HG02938 (cell line): ENCODE measurements at regions not wholly inside any gene's neighbourhood (a gene's known extent, or its start where the extent isn't known, plus 50 kb on each side); places are given as distances from the start of the nearest gene placed in this dataset.

Experiments used
- ATAC-seq: cut with Tn5 transposase; IDR thresholded peaks from one replicate; pipeline ENCODE4 v1.9.1; 2021; ENCODE audit warnings: mild to moderate bottlenecking, moderate library complexity; ENCODE audit not compliant: unreplicated experiment

DNA sequence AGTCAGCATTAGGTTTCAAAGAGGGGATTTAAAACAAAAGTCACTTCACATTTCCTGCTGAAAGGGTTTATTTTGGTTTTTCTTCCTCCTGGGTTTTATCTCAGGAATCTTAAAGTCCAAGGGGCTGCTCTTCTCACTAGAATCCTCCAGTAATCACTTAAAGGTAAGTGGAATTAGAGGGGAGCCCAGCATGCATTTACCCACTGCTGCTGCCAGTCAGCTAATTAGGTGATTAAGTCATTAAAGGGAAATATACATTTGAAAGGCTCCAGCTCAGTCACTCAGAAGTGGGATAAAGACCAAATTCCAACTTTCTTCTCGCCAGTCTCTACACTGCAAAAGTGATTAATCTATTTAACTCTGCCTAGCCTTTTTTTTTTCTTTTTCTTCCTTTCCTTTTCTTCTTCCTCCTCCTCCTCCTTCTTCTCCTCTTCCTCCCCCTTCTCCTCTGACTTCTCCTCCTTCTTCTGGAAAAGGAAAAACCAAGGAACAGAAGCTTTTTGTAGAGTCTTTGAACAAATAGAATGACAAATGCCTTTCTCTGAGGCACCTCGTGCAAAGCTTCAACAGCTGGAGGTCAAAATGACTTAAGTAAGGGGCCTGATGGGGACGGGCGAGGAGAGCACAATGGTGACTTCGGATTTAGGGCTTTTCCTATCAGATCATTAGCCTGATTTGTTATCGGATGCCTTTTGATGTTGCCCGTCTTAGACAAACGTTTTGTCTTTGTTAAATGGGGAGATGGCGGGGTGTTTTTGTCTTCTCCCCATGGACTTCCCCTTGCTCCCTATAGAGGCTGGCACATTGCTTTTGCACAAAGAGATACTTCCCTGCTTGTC is 617.6 kb downstream of the IRX1 start:
- no peak for ATAC-seq

DNA sequence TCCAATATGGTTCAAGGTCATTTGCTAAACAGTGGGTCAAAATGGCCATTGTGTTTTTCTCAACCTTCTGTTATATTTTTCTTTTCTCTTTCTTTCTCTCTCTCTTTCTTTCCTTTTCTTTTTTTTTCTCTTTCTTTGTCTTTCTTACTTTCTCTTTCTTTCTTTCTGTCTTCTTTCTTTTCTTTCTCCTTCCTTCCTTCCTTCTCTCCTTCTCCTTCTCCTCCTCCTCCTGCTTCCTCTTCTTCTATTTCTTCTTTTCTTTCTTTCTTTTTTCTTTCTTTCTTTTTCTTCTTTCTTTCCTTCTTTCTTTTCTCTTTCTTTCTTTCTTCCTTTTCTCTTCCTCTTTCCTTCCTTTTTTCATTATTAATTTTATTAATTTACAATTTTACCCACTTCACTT is 619.5 kb downstream of the IRX1 start:
- ATAC-seq = no peak

DNA sequence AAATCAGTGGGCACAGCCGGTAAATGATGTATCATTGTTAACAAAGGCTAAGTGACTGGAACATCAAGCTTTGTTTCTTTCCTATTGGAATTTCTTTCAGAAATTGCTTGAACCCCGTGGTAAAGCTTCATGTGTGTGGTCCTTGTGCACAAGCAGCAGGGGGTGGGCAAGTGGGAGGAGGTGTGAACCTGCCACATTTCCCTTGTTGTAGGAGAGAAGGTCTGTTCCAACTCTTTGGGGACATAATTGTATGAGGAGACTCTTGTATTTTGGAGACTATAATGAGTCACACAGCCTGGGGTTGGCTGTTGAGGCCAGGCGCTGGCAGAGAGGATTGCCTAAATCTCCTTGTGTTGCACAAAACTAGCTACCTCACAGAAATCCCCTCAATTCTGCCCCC is 620.5 kb downstream of the IRX1 start:
- ATAC-seq = no peak

DNA sequence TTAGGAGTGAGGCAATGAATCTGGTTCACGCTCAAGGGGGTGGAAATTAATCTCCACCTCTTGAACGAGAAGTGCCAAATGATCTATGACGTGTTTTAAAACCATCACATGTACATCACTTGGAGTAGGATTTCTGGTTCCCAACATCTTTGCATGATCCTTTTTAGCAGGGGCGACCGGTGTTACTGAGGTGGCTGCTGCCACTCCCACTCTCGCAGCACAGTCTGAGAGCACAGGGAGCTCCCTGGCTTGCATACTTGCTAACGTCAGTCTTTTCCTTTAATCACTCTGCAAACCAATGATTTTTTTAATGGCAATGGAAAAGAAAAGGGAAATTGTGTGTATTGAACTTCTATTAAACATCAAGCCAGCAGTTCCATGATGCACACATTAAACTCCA is 624.4 kb downstream of the IRX1 start:
- no peak for ATAC-seq

DNA sequence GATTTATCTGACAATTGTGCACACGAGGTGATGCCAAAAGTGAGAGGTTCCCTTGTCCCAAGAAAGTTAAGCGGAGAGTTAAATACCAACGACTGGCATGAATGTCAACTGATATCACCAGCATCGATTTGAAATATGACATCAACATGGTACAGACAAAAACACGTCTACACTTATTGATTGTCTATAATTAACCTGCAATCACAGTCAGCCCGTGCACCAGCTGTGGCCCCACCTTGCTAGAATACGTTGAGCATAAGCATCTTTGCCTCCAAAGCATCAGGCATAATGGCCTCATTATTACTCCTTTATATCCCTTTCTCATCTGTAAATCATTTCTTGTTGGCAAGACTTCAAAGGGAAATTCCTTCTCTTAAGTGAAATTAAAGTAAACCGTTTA is 625.4 kb downstream of the IRX1 start:
- no peak for ATAC-seq

DNA sequence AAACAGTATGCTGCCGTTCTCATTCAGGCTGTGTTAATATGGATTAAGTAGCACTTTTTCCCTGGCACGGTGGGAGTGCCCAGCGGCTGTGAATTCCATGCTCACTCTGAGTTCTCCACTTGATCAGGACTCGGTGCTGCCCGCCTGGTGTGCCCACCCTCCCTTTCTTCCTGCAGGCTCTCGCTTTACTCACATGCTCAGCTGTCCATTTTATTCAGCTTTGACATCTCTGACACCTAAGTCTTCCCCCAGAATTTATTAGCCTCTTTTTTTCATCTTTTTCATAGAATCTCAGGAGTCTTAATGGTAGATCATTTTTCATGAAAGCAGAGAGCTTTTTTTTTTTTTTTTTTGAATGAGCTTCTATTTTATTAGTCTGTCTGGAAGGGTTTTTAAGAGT is 626.5 kb downstream of the IRX1 start:
- no peak for ATAC-seq

DNA sequence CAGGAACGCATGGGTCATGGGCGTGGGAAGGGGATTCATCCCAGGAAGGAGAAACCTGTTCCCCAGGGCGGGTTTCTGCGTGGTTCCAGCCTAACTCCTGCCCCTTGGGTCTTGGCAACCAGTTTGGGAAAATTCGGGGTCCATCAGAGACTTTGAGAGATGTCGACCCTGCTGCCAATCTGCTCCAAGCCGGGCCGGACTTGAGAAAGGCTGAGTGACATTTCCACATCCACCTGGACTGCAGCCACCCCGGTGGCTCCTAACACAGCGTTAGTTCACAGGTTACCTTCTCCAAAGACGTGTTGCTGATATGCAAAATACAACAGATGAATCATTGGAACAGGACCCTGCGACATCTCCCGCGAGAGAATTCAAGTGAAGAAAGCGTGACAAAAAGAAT is 627.2 kb downstream of the IRX1 start:
- ATAC-seq = no peak

DNA sequence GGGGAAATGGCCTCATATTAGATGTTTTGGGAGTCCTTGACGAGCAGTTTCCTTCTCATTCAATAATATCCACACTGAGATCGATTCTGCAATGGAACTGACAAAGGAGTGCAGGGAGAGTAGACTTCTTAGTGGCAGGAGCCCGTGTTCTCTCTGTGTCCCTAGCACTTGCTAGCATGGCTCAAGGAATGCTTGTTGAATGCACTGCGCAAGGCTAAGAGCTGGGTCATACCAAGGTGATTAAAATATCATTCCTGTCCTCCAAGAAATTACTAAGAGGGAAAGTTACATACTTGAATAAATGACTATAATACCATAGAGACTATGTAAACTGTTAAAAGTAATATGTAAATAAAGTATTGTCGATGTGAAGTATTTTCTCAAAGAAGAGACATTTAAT is 630.1 kb downstream of the IRX1 start:
- no peak for ATAC-seq

DNA sequence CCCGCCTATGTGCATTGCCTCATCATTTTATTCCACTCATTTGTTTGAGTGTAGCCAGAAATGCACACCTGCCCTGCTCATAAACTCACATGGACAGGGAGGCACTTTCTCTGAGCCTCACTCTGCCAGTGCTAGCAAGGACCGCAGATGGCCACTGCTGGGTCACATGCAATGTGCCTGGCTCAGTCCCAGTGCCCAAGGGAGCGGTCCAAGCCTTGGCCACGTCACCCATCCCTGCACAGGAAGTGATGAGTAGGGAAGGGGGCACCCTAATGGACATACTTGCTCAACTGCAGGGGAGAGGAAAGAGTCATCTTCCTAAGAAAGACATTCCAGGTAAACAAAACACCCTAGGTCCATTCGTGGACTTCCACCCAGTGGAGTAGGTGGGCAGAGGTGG is 630.9 kb downstream of the IRX1 start:
- no peak for ATAC-seq

DNA sequence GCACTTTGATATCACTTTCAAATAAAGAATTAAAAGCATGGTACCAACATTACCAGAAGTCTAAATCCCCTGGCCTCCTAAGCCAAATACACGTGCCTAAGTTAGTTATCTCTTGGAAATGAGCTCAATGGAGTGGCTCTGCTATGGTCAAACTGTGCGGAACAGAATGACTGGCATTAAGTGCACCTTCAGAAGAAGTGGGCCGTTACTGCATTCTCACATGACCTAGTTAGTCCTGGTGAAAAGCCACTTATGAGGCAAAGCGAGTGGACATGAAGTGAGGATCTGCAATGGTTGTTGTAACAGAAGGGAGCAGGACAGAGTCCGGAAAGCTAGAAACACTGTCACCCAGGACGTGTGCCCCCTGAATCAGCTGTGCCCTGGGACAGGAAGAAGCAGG is 633.1 kb downstream of the IRX1 start:
- no peak for ATAC-seq

DNA sequence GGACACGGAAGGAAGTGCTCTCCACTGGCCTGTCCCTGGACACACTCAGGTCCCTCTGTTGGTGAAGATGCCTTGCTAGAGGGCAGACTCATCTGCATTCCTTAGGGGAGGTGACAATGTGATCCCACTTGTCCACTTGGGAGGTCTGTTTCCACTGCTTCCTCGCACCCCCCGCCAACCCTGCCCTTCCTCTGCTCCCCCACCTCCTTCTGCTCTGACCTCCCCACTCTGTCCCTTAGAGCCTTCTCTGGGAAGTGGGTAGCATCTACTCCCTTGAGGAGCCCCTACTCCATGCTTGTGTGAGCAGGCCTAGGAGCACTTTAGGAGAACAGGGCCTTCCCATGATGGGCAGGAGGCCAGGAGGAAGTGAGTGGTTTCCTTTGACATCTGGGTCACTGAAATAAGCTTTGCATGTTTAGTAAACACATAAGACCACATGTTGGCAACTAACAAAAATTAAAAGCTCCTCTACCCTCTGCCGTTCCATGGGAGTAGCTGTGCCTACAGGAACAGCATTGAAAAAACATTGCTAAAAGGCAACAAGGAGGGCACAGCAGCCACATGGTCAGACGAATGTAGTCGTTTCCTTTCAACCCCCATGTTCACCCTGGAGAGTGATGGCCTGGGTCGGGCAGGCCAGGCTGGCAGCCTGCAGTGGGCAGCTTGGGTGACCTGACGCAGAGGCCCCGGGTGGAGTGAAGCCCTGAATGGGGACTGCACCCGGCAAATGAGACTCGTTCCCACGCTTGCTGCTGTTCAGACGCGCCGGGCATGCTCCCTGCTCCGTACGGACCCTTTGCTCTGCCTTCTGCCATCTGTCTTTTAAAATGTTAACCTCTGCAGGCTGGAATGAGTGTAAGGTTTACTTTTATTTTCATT is 634.0 kb downstream of the IRX1 start:
- no peak for ATAC-seq

DNA sequence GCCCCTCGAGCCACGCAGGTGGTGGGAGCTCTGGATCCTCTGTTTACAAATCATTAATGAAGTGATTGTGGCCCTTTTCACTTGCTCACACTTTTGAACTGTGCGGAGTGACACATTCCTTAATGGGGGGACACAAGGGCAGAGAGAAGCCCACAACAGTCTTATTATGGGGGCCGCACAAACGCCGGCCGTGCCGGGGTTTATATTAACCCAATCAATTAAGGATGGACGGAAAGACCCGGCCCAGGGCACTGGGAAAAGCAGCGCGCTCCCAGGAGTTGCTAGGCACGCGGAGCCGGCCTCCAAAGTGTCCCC is 634.8 kb downstream of the IRX1 start:
- no peak for ATAC-seq

DNA sequence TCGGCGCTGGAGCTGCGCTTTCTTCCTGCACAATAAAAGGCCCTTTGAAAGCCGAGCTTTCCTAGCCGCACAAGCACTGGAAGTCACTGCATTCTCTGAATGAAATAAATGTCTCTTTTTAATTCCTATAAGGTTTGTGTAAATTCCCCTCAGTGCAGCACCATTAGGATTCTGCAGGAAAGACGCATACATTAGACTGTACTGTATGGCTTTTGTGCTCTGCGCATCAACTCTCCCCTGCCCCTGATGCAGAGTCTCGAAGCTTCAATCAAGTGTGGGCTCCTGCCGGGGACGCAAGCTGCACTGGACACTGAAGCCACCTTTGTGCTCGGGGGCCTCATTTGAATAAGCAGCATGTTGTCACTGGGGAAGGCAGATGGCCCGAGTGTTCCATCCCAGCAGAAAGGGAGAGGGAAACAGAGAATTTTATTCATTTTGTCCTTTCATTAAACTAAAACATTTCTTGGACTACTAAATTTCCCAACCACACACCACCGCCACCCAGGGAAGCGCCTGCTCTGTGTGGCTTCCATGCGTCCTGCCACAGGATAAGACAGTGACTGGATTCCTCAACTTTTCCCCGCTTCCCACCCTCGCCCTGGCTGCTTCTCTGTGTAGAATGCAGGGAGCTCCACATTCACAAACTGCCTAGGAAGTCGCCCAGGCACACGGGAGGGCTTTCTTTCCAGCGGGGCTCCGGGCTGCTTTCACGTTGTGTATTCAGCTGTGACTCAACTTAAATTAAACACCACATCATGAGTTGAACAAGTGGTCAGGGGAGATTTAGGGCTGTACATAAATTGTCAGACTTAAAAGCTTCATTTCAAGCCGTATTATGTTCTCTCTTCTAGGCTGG is 635.4 kb downstream of the IRX1 start:
- ATAC-seq = no peak

DNA sequence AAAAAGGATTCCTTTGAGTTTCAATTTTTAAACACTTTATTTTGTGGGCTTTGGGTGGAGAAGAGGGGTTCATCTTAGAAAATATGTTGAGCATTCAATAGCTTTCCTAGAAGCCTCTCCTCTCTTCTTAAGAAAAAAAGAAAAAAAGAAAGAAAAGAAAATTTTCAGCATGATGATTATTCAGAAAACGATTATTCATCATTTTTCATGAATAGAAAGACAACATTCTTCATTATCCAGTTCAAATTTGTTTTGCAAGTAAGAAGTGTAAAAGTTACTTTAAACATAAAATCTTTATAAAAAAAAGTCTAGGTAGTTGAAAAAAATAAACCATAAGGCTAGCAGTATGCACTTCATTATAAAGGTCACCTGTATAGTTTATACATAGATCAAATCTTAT is 636.5 kb downstream of the IRX1 start:
- ATAC-seq = no peak

DNA sequence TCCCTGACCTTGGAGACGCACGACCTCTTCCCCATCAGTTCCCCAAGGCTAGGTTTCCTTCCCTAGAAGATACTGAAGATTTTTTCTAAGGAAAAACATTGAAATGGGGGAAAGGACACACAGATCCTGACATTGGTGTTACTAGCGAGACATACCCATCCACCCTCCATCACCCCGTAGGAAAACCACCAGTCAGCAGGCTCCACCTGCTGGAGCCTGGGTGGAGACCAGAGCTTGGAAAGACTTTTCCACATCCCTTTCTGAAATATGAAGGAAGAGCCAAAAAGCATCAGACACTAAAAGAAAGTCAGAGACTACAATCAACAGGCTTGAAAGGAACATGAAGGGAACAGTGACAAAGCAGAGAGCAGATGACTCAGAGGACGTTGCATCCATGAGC is 638.0 kb downstream of the IRX1 start:
- ATAC-seq = no peak

DNA sequence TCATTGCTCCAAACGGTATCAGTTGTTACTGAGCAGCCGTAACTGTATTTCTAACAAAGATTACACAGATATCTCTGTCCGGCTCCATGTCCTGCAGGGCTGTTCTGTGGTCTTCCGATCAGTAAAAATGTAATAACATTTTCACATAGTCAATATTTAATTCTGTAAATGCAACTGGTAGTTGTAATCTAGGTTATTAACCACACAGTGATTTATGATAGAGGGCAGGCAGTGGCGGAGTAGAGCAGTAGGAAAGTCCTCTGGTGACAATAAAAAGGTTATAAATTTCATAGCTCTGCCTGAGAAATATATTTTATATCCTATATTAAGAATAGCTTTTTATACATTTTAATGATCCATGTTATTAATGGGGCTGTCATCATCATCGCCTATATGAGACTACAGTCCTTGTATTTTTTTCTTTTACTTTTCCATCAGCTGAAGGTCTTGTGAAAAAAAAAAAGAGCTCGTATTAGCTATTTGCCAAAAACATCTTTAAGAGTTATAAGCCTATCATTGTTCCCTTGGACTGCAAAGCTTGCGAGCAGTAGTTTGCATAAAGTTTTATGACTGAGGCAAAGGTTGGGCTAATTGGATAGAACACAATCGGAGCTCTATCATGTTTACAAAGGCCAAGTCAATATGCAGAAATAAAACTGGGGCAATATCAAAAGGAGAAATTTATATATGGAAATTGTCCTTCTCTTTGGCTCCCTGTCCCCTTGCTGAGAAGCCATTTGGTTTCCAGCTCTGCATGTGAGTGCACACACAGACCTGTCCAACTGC is 648.0 kb downstream of the IRX1 start:
- ATAC-seq = no peak

DNA sequence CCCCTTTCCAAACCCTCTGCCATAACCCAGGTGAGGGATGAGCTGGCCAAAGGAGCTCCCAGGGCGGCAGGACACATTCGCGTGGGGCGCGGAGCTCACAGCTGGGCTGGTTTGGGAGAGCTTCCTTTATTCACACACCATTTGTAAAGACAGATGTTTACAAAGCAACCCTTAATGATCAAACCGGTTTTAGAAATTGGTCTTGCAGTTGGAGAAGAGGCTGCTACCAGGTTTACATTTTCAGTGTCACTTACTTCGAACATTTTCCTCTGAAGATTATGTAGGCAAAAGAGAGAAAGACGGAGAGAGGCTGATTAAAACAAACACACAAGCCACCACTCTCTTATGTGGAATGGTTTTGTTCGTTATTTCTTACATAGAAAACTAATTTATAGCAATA is 648.7 kb downstream of the IRX1 start:
- ATAC-seq = no peak

DNA sequence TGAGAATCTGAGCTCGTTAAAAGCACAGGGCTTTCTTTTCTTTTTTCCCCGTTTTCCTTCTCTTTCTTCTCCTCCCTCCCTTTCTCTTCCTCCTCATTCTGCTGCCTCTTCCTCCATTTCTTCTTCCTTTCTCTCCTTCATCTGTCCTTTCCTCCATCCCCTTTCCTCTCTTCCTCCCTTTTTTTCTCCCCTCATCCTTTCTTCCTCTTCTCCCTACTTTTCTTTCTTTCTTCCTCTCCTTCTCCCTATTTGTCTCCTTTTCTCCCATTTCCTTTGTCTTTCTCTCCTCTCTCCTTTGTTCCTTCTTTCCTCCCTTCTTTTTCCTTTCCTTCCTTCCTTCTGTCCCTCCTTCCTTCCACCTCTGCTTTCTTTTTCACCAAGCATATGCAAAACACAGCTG is 649.4 kb downstream of the IRX1 start:
- ATAC-seq = no peak

DNA sequence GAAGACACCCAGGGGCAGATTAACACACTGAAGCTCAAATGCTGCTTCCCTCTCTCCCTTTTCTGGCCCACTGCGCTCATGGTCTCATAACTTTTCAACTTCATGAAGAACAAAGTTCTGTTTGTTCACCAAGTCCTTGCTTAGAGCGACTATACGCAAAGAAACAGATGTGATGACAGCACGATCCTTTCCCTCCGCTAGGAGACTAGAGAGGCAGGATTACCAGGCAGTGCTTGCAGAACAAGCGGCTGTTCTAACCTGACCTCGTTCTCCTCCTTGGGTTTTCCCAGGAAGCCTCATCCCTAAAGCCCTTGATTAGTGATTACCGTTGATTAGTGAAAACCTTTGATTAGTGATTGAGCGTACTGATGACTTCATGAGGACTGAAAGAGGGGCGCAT is 649.9 kb downstream of the IRX1 start:
- ATAC-seq = no peak

DNA sequence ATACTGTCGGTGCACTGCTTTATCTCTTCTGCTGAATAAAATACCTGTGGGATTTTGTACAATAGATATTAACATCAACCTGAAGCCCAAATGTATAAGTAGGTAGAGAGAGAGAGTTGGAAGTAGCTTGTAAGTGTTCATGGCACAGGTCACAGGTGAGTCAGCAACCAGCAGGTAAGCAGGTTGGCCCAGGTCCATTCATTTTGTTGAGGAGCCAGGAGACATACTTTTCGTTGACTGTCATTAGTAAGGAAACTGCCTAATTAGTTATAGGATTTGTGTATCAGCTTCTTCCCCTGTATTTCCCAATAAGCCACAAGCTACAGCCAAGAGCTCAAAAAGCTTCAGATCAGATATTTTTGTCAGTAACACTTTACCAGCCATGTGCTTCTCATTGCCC is 650.8 kb downstream of the IRX1 start:
- ATAC-seq = no peak

DNA sequence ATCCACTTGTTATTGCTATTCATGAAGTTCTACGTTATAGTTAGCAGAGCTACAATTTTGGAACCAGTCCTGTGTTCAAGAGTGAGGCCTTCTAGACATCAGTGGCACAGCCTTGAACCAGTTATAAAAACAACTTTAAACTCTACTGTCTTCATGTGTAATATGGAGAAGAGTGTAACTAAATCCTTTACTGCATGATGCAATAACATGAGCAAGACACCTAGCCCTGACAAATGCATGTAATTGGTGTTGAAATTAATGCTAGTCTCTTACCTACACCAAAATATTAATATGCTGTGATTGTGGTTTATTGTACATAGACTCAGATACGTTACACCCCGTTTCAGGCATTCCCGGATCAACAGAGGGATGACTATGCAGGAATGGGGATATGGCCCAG is 654.6 kb downstream of the IRX1 start:
- ATAC-seq = no peak
